ENCODE measurements at regions not wholly inside any gene's neighbourhood (a gene's known extent, or its start where the extent isn't known, plus 50 kb on each side); places are given as distances from the start of the nearest gene placed in this dataset.

- DNase-seq (ENCODE audit: low read depth, low spot score), result no peak
Measured at GRCh38 chr2:125042727-125043126, 1017.6 kb downstream of the CNTNAP5 start.

- no peak for DNase-seq (ENCODE audit: low read depth, low spot score)
Measured at GRCh38 chr2:125070726-125071505, 1045.8 kb downstream of the CNTNAP5 start.

- DNase-seq (ENCODE audit: low read depth, low spot score), result no peak
Measured at GRCh38 chr2:125073440-125073839, 1048.4 kb downstream of the CNTNAP5 start.

GRCh38 chr2:125085904-125086303 lies 1060.8 kb downstream of the CNTNAP5 start:
- DNase-seq (ENCODE audit: low read depth, low spot score), result no peak

DNA sequence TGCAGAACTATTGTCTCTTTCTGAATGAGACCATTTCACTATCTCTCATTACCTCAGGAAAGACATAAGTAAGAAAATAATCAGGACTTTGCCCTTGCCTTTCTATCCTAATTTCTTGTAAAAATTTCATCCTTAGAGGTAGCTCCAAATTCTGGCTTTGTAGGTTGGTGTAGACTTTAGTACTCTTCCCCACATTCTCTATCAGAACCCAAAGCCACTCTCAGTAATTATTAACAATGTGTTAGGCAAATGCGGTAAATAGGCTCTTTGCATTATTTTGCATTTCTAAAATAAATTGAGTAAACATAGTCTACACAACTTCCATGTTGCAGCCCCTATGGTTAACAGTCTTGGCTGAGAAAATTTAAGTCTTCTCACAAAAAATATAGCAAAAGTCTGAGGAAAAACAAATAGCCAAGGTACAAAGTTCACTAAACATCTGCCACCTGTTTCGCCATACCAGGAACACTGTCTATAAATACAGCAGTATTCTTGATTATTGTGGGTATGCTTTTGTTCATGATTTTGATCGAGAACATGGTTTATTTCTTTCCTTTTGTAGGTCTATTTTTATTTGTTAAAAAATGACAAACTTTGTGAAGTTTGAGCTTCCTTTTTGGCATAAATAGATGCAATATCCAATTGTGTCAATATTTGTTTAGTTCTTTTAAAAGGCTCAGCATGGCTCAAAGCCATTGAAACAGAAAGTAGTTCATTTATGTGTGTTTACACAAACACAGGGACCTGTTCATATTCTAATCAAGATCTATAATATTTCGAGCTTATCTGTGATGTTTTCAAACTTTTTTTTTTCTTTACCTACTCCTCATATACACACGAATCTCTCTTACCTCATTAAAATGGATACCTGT lies 1061.5 kb downstream of the CNTNAP5 start:
- DNase-seq (ENCODE audit: low read depth, low spot score), result no peak

DNA sequence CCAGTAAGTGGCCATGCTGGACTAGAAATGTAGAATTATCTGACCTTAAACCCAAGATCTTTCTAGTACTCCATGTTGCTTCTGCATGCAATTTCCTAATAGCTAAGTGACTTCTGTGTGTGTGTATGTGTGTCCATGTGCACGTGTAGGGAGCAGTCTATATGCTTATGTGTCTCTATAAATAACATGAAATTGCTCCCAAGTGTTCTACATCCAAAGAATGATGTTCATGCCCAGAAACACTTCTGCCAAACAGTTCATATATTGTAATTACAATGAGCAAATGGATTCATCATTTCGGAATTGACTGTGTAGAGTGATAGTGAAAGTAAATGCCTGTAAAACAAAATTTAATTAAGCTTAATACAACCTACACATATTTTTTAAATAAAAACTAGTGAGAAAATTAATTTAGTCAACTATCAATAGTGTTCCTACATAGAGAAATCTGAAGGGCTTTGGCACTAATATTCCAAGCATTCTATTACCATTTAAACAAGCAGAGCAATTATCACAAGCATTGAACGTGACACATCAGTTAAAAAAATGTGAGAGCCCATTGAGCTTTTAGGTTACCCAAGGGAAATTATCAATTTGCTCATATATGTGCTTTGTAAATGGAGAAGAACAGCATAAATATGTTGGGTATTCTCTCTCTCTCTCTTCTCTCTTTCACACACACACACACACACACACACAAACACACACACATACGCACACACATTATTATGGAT lies 1067.4 kb downstream of the CNTNAP5 start:
- DNase-seq (ENCODE audit: low read depth, low spot score), result no peak

- DNase-seq (ENCODE audit: low read depth, low spot score), result no peak
Measured at GRCh38 chr2:125095826-125096225, 1070.7 kb downstream of the CNTNAP5 start.

DNA sequence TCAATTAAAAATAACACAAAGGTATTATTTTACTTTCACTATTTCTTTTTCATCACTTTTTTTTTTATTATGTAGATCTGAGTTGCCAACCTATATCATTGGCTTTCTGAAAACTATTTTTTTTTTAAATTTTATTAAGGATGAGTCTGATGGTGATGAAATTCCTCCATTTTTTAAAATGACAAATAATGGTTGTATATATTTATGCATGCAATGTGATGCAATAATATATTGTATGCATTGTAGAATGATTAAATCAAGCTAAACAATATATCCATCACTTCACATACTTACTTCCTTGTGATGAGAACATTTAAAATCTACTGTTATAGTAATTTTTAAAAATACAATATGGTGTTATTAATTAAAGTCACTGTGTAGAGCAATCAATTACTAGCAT lies 1081.6 kb downstream of the CNTNAP5 start:
- DNase-seq (ENCODE audit: low read depth, low spot score), result no peak

DNA sequence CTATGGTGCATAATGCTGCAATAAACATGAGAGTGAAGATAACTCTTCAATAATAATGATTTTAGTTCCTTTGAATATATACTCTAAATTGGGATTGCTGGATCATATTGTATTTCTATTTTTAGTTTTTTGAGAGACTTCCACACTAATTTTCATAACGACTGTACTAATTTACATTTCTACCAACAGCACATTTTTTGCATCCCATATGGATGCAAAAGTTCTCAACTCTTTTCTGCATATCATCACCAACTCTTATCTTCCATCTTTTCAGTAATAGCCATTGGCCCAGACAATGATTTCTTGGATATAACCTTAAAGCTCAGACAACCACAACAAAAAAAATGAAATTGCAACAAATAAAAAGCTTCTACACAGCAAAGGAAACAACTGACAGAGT lies 1082.4 kb downstream of the CNTNAP5 start:
- no peak for DNase-seq (ENCODE audit: low read depth, low spot score)

- no peak for DNase-seq (ENCODE audit: low read depth, low spot score)
Measured at GRCh38 chr2:125108251-125108650, 1083.2 kb downstream of the CNTNAP5 start.

GRCh38 chr2:125125902-125126301 lies 1100.8 kb downstream of the CNTNAP5 start:
- no peak for DNase-seq (ENCODE audit: low read depth, low spot score)

GRCh38 chr2:125160947-125161346 lies 1135.9 kb downstream of the CNTNAP5 start:
- DNase-seq (ENCODE audit: low read depth, low spot score), result no peak

- no peak for DNase-seq (ENCODE audit: low read depth, low spot score)
Measured at GRCh38 chr2:125167152-125167551, 1142.1 kb downstream of the CNTNAP5 start.

DNA sequence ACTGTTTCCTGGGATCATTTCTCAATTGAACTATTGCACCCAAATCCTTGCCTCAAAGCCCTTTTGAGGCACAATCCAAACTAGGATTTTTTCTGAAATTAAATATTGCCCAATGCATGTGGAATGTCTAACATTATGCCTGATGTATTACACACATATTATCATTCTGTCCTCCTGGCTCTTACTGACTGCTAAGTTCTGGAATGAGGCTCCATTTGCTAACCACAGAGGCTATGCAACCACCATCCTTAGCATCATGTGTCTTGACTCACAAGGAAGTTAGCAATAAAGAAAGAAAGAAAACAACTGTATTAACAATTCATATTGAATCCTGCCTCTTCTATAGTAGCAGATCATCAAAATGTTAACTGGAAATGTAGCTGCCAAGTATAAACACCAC lies 1142.7 kb downstream of the CNTNAP5 start:
- DNase-seq (ENCODE audit: low read depth, low spot score), result no peak

DNA sequence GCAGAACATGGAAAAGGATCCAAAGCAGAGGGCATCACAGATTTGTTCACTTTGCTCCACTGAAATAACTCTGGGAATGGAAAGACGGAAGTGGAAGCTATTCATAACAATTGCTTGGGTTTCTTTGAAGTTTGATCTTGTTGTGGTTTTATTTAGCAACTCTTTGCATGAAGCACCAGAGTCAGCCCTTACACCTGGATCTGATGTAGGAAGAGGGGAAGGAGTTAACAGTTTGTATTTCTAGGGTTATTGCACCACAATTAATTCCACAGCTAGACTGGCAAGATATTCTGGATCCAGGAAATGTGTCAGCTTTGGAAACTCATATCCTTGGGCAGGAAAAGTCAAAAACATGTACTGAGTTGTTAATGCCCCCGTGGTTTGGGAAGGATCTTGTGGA lies 1143.4 kb downstream of the CNTNAP5 start:
- no peak for DNase-seq (ENCODE audit: low read depth, low spot score)

- no peak for DNase-seq (ENCODE audit: low read depth, low spot score)
Measured at GRCh38 chr2:125169022-125169763, 1144.1 kb downstream of the CNTNAP5 start.

DNA sequence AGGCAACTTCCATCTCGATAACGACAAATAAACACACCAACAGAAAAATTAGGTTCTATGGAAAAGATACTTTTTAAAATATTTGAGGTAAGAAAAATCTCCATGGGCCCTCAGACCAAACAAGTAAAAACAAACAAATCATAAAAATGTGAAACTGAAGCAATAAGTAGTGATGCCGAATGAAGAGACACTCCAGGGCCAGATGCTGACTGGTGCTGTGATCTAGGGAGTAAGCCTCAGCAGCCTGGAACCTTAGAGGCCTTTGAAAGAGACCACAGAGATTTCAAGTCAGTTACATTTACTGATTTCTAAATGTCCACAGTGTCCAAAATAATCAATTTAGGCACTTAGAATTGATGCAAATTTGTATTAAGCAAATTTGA lies 1144.7 kb downstream of the CNTNAP5 start:
- DNase-seq (ENCODE audit: low read depth, low spot score), result no peak

DNA sequence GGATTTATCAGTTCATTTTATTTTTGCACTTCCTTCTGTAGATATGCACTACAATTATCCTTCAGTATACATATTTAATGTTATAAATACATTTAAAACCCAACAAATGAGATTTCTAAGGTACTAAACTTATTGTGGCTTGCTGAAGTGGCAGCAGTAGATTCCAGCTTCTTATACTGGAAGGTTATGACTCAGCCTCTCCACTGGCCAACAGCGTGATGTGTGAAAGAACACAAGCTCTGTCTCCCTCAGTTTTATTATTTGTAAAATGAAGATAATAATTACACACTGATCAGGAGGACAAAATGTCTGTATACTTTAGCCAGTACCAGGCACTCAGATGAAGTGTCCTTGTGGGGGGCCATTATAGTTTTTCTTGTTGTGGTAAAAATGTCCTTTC lies 1147.1 kb downstream of the CNTNAP5 start:
- DNase-seq (ENCODE audit: low read depth, low spot score), result no peak

- no peak for DNase-seq (ENCODE audit: low read depth, low spot score)
Measured at GRCh38 chr2:125175415-125175814, 1150.3 kb downstream of the CNTNAP5 start.

DNA sequence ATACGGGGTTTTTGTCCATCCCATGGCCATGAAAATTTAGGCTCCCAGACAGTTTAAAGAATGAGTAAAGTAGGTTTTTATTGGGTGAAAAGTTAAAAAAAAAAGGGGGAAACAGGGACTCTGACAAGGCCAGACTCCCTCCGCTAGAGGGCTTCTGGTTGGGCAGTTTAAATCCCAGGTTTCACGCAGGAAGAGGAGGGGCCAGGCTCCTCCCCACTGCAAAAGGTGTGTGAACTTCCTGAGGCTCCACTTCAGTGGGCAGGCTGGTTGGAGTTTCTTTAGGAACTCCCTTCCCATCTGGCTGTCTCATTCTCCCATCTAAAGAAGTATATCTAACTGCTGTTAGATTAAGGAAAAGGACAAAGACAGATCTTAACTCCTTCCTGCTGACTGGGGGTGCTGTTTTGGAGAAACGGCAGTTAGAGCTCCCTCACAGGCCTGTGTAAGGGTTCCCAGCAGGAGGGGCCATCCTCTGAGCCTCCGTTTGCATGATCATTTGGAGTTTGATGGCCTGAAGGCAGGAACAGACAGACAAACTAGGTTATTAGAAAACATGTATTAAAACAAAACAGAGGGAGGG lies 1160.7 kb downstream of the CNTNAP5 start:
- DNase-seq (ENCODE audit: low read depth, low spot score), result no peak

DNA sequence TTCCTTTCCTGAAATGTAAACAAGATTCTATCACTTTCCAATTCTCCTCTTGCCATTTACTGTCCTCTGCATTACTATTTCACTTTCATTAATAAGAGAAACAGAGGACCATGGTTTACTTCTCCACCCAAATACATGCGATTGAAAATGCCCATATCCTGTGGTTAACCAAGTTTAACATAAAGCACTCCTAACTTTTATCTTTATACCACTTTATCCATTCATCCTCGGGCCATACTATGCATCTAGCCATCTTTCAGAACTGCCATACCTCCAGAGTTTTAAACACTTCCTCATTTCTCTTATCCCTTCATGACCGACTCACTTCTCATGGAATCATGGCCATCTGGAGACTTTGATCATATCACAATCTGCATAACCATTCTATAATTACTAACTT lies 1182.3 kb downstream of the CNTNAP5 start:
- no peak for DNase-seq (ENCODE audit: low read depth, low spot score)
